ENCODE measurements at regions not wholly inside any gene's neighbourhood (a gene's known extent, or its start where the extent isn't known, plus 50 kb on each side); places are given as distances from the start of the nearest gene placed in this dataset.

GRCh38 chr1:209404577-209404976, 178.9 kb upstream of the CAMK1G start:
- TF ChIP-seq TCF12 (IDR thresholded peaks at IDR 0.05; ENCODE audit: low read depth) = no peak
- TF ChIP-seq TAF1 (IDR thresholded peaks at IDR 0.05; ENCODE audit: low read depth) = no peak
- TF ChIP-seq FOXM1 (IDR thresholded peaks at IDR 0.05; ENCODE audit: borderline replicate concordance, low read depth) = no peak
- no peak for TF ChIP-seq YY1 (IDR thresholded peaks at IDR 0.05; ENCODE audit: low read depth)
- no peak for TF ChIP-seq CEBPB (IDR thresholded peaks at IDR 0.05)
- TF ChIP-seq EP300 (IDR thresholded peaks at IDR 0.05; ENCODE audit: borderline replicate concordance) = no peak
- TF ChIP-seq RAD21 (IDR thresholded peaks at IDR 0.05; ENCODE audit: low read depth) = no peak
- no peak for TF ChIP-seq USF1 (IDR thresholded peaks at IDR 0.05)
- no peak for TF ChIP-seq CREB1 (IDR thresholded peaks at IDR 0.05; ENCODE audit: low read depth)
- TF ChIP-seq MAX (IDR thresholded peaks at IDR 0.05) = no peak
- TF ChIP-seq NFIC (IDR thresholded peaks at IDR 0.05) = no peak
- TF ChIP-seq REST (IDR thresholded peaks at IDR 0.05; ENCODE audit: low read depth) = no peak
- TF ChIP-seq EGR1 (IDR thresholded peaks at IDR 0.05) = no peak

Data from Ishikawa (cell line).